ENCODE measurements at regions not wholly inside any gene's neighbourhood (a gene's known extent, or its start where the extent isn't known, plus 50 kb on each side); places are given as distances from the start of the nearest gene placed in this dataset.

- DNase-seq = no peak
These were observed 493.5 kb upstream of the B3GAT1 start for GRCh38 chr11:134905517-134905916.

GRCh38 chr11:134904103-134904790 lies 492.2 kb upstream of the B3GAT1 start:
- DNase-seq = no peak

GRCh38 chr11:134901955-134902918 lies 490.2 kb upstream of the B3GAT1 start:
- DNase-seq = no peak

GRCh38 chr11:134901542-134901941 lies 489.5 kb upstream of the B3GAT1 start:
- no peak for DNase-seq

GRCh38 chr11:134893810-134894685 lies 482.0 kb upstream of the B3GAT1 start:
- no peak for DNase-seq

- no peak for DNase-seq
These were observed 478.4 kb upstream of the B3GAT1 start for GRCh38 chr11:134890446-134890845.

GRCh38 chr11:134889832-134890231 lies 477.8 kb upstream of the B3GAT1 start:
- no peak for DNase-seq

GRCh38 chr11:134888821-134889220 lies 476.8 kb upstream of the B3GAT1 start:
- no peak for DNase-seq

GRCh38 chr11:134887896-134888295 lies 475.9 kb upstream of the B3GAT1 start:
- DNase-seq = no peak

GRCh38 chr11:134883484-134883883 lies 471.4 kb upstream of the B3GAT1 start:
- no peak for DNase-seq

- no peak for DNase-seq
These were observed 470.7 kb upstream of the B3GAT1 start for GRCh38 chr11:134882671-134883297.

- DNase-seq = no peak
These were observed 470.1 kb upstream of the B3GAT1 start for GRCh38 chr11:134882141-134882540.

- no peak for DNase-seq
These were observed 468.7 kb upstream of the B3GAT1 start for GRCh38 chr11:134880788-134881187.

GRCh38 chr11:134879931-134880330 lies 467.9 kb upstream of the B3GAT1 start:
- DNase-seq = no peak

GRCh38 chr11:134879341-134879740 lies 467.3 kb upstream of the B3GAT1 start:
- no peak for DNase-seq

GRCh38 chr11:134878785-134879184 lies 466.7 kb upstream of the B3GAT1 start:
- DNase-seq = no peak

- no peak for DNase-seq
These were observed 464.2 kb upstream of the B3GAT1 start for GRCh38 chr11:134876226-134876625.

GRCh38 chr11:134866981-134867675 lies 455.1 kb upstream of the B3GAT1 start:
- DNase-seq = no peak

GRCh38 chr11:134866215-134866614 lies 454.2 kb upstream of the B3GAT1 start:
- DNase-seq = no peak

GRCh38 chr11:134864968-134865305 lies 452.9 kb upstream of the B3GAT1 start:
- DNase-seq = no peak

GRCh38 chr11:134864233-134864967 lies 452.4 kb upstream of the B3GAT1 start:
- DNase-seq = no peak

Measured in stimulated activated naive CD4-positive, alpha-beta T cell (primary cell).